ENCODE measurements at regions not wholly inside any gene's neighbourhood (a gene's known extent, or its start where the extent isn't known, plus 50 kb on each side); places are given as distances from the start of the nearest gene placed in this dataset.

- no peak for TF ChIP-seq CTCF (IDR thresholded peaks at IDR 0.05; ENCODE audit: poor library complexity)
- TF ChIP-seq EZH2 (IDR thresholded peaks at IDR 0.05; ENCODE audit: borderline replicate concordance): no peak
- no peak for TF ChIP-seq EZH2phosphoT487 (IDR thresholded peaks at IDR 0.05; ENCODE audit: low read depth, severe bottlenecking, unreplicated experiment)
These were observed 239.9 kb upstream of the TNC start for GRCh38 chr9:115357821-115358220.
